BE2C (cell line): ENCODE measurements at regions not wholly inside any gene's neighbourhood (a gene's known extent, or its start where the extent isn't known, plus 50 kb on each side); places are given as distances from the start of the nearest gene placed in this dataset.

Source experiments
- DNase-seq: peaks from one replicate; pipeline ENCODE4 v3.0.0-alpha.2; 2020
- H3K27me3 ChIP-seq: fragments of 250-450 bp; sonication (Bioruptor Pico); 2 replicates; pipeline ENCODE4 v1.5.1; 2020; ENCODE audit warnings: mild to moderate bottlenecking
- H3K36me3 ChIP-seq: fragments of 250-450 bp; sonication (Bioruptor Pico); 2 replicates; pipeline ENCODE4 v1.5.1; 2020; ENCODE audit warnings: mild to moderate bottlenecking
- H3K4me1 ChIP-seq: fragments of 250-450 bp; sonication (Bioruptor Pico); 2 replicates; pipeline ENCODE4 v1.5.1; 2020
- H3K4me3 ChIP-seq: 2 replicates; pipeline ENCODE4 v1.5.1; 2011; ENCODE audit warnings: low read depth, low read length
- H3K9me3 ChIP-seq: fragments of 250-450 bp; sonication (Bioruptor Pico); 2 replicates; pipeline ENCODE4 v1.5.1; 2020
- TF ChIP-seq, protein P1 (sequence below): IDR thresholded peaks from 2 replicates; pipeline ENCODE4 v1.5.1; 2012; ENCODE audit warnings: mild to moderate bottlenecking, low read depth, low read length

- H3K9me3 ChIP-seq, result no peaks in the 10 kb centered on the region
- no peaks in the 10 kb centered on the region for H3K36me3 ChIP-seq
- TF ChIP-seq, protein P1, sequence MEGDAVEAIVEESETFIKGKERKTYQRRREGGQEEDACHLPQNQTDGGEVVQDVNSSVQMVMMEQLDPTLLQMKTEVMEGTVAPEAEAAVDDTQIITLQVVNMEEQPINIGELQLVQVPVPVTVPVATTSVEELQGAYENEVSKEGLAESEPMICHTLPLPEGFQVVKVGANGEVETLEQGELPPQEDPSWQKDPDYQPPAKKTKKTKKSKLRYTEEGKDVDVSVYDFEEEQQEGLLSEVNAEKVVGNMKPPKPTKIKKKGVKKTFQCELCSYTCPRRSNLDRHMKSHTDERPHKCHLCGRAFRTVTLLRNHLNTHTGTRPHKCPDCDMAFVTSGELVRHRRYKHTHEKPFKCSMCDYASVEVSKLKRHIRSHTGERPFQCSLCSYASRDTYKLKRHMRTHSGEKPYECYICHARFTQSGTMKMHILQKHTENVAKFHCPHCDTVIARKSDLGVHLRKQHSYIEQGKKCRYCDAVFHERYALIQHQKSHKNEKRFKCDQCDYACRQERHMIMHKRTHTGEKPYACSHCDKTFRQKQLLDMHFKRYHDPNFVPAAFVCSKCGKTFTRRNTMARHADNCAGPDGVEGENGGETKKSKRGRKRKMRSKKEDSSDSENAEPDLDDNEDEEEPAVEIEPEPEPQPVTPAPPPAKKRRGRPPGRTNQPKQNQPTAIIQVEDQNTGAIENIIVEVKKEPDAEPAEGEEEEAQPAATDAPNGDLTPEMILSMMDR, result no peak
- H3K4me1 ChIP-seq, result peaks cover 11% of the 10 kb centered on the region
- DNase-seq, result no peak
- no peak overlapping the region for H3K4me3 ChIP-seq
- H3K27me3 ChIP-seq, result no peaks in the 10 kb centered on the region
Observed at GRCh38 chr5:96081276-96081858, 119.7 kb upstream of the ELL2 start.

GRCh38 chr5:96080557-96080956 lies 118.9 kb upstream of the ELL2 start:
- Histone ChIP-seq H3K27me3 (no peaks in the 10 kb centered on the region), H3K4me1 (peaks cover 11% of the 10 kb centered on the region), H3K36me3 (no peaks in the 10 kb centered on the region), H3K4me3 (no peak overlapping the region), H3K9me3 (no peaks in the 10 kb centered on the region)
- TF ChIP-seq, protein P1, result no peak
- no peak for DNase-seq

DNA sequence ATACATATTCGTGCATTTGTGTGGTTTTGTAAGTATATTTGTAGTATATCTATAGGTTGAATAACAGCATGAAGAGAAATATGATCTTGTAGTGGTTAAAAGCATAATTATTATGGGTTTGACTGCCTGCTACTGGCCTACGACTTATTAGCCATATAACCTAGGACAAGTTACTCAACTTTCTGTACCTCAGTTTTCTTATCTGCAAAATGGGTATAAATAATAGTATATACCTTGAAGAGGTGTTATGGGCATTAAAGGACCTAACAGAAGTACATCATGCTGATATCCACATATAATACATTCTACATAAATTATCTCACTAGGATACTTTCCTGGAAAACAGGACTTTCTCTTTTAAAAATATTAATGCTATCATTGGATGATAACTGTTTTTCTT lies 118.3 kb upstream of the ELL2 start:
- H3K27me3 ChIP-seq, result no peaks in the 10 kb centered on the region
- DNase-seq, result no peak
- H3K36me3 ChIP-seq, result no peaks in the 10 kb centered on the region
- H3K4me3 ChIP-seq, result no peak overlapping the region
- H3K4me1 ChIP-seq, result peaks cover 11% of the 10 kb centered on the region
- TF ChIP-seq, protein P1, result no peak
- H3K9me3 ChIP-seq, result no peaks in the 10 kb centered on the region

GRCh38 chr5:96079075-96079474 lies 117.4 kb upstream of the ELL2 start:
- Histone ChIP-seq H3K36me3 (no peaks in the 10 kb centered on the region), H3K4me1 (peaks cover 5% of the 10 kb centered on the region), H3K9me3 (no peaks in the 10 kb centered on the region), H3K27me3 (no peaks in the 10 kb centered on the region), H3K4me3 (no peak overlapping the region)
- no peak for DNase-seq
- TF ChIP-seq, protein P1, result no peak

- Histone ChIP-seq H3K4me1 (no peaks in the 10 kb centered on the region), H3K27me3 (no peaks in the 10 kb centered on the region), H3K9me3 (no peaks in the 10 kb centered on the region), H3K36me3 (no peaks in the 10 kb centered on the region), H3K4me3 (no peak overlapping the region)
- TF ChIP-seq, protein P1, result no peak
- DNase-seq, result no peak
Observed at GRCh38 chr5:96076451-96076850, 114.8 kb upstream of the ELL2 start.

- H3K4me1 ChIP-seq, result no peaks in the 10 kb centered on the region
- H3K4me3 ChIP-seq, result no peak overlapping the region
- no peak for DNase-seq
- no peaks in the 10 kb centered on the region for H3K36me3 ChIP-seq
- no peaks in the 10 kb centered on the region for H3K27me3 ChIP-seq
- H3K9me3 ChIP-seq, result no peaks in the 10 kb centered on the region
- TF ChIP-seq, protein P1, result no peak
Observed at GRCh38 chr5:96075579-96076289, 114.1 kb upstream of the ELL2 start.
